NCI-H2029 (cell line): ENCODE measurements at regions not wholly inside any gene's neighbourhood (a gene's known extent, or its start where the extent isn't known, plus 50 kb on each side); places are given as distances from the start of the nearest gene placed in this dataset.
"Not testable (repeated sequence)": the region's sequence is repeated elsewhere in the genome, so short reads cannot be mapped to it uniquely, and the experiment has no call there.

Experiments used
- DNase-seq: peaks from one replicate; lab custom pipeline; 2025; lab: John Stamatoyannopoulos, UW

DNA sequence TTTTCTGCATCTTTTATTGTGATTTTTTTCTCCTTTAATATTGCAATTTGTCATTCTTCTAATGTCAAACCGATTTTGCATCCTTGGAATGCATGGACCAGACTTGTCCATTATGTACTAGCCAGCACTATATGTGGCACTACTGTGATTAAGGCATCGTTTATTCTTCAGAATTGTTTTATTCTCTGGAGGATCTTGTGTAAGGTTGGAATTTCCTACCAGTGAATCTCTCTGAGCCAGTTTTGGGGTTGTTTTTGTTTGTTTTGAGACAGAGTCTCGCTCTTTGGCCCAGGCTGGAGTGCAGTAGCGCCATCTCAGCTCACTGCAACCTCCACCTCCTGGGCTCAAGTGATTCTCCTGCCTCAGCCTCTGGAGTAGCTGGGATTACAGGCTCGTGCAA is 58.5 kb downstream of the IGLL5 start:
- DNase-seq: no peak

DNA sequence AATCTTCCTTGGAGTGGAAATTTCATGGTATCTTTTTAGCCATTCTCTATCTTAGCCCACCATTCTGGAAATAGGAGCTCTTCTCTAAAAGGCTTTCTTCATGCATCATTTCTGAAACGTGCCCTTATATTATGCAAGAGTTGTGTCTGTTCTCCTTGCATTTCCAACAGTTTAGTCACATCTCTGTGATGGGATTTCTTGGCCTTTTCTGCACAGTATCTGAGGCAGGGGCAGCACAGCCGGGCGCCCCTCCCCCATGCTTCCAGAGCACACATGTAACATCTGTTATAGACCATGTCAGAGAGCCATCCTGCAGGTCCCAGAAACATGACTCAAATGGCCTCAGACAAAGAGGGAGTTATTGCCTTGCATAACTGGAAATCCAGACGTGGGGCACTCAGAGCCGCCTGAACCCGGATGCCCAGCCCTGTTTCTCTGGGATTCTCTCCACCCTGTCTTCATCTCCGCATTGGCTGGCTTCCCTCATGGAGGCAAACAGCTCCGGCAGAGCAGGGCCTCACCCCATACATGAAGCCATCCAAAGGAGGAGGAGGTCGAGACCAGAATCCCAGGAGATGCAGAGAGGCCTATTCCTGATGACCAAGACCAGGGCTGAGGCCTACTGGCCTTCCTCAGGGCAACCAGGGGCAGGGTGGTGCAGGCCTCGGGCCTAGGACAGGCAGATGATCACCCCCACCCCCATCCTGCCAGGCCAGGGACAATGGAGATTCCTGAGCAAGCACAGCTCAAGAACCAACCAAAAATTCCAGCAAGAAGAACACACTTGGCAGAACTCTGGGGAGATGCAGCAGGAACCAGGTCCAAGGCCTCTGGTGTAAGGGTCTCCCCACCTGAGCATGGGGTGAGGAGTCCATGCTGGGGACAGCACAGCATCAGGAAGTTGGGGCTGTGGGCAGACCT is 61.3 kb downstream of the IGLL5 start:
- DNase-seq: no peak

DNA sequence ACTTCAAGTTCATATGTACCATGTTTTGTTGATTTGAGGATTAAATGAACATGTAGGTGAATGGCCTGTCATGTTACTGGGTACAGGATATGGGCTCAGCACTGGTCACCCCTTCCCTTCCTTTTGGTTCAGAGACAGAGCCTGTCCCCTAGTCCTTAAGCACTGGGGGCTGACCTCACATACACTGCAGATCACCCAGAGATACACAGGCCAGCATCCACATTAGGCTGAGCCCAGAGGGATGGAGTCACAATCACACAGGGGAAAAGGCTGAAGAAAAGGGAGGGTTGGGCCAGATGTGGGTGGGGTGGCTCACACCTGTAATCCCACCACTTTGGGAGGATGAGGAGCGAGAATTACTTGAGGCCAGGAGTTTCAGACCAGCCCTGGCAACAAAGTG is 62.3 kb downstream of the IGLL5 start:
- no peak for DNase-seq

DNA sequence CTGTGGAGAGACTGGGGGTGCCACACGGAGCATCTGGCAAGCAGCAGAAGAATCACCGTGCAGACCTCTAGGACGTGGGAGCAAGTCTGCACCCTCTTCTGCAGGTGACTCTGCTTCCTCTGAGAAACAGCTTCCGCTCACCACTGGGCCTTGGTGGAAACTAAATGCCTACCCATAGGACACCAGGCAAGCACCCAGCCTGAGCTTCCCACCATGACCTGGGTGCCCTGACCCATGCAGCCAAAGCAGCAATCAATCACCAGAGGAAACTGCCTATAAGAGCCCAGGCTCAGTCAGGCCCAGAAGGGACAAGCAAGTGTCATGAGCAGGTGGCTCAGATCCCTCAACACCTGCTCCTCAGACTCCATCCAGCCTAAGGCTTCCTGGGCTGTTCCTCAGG is 63.4 kb downstream of the IGLL5 start:
- DNase-seq: no peak

DNA sequence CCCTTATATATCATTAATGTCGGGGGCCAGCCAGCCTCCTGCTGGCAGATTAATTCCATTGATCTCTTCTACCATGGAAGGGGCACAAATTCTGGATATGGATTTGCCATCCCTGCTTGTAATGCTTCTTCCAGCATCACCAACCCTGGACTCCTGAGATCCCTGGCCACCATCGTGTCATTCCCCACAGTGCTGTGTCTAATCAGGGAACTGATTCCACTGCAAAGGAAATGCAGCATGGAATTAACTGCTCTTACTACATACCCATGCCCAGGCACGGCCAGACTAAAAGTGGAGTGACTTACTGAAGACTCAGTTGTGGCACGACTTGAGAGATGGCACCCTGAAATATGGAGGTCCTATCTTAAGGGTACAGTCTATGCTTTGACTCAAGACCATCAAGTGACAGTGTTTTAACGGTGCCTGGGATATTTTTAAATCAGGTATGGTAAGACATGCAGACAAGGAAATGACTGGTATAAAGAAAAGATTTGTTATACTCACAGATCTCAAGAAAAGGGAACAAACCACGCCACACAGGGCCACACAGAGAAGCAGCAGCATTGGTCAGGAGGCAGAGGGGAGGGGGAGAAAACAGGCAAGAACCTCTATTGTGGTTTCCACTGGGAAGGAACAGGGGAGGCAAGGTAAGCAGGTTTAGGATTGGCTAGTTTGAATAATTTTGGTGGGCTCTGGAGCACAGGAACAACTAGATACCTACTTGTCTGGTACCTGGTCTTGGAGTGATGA is 65.1 kb downstream of the IGLL5 start:
- no peak for DNase-seq

DNA sequence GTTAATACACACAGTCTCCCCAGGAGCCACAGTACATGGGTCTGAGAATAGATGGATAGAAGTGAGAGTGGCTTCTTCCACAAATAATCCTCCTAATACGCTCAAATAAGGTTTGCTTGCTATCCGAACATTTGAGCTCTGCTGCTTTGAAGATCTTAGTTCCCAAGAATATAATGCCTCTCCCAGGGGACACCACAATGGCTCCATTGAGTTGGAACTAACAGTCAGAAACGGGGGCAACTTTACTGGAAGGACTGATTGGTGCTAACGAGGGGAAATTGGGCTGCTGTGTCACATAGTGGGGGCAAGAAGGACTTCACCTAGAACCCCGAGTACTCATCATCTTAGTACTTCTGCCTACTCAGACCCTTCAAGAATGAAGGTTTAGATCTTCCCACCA is 66.2 kb downstream of the IGLL5 start:
- DNase-seq: no peak

DNA sequence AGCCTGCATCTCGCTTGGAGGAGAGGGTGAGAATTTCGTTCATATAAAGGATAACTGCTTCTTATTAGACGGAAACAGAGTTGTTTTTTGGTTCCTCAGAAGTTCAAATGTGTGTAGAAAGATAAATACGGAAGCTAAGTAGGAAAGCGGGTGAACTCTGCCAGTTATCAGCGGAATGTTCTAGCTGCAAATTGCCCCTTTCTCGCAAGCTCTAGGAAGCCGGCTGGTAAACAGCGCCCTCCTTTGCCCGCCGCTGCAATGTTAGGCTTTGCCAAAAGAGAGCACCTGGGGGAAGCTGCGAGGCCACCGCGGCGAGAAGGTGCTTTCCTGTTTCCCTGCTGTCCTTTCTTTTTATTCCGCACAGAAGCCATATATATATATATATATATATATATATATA is 67.0 kb downstream of the IGLL5 start:
- DNase-seq: no peak

DNA sequence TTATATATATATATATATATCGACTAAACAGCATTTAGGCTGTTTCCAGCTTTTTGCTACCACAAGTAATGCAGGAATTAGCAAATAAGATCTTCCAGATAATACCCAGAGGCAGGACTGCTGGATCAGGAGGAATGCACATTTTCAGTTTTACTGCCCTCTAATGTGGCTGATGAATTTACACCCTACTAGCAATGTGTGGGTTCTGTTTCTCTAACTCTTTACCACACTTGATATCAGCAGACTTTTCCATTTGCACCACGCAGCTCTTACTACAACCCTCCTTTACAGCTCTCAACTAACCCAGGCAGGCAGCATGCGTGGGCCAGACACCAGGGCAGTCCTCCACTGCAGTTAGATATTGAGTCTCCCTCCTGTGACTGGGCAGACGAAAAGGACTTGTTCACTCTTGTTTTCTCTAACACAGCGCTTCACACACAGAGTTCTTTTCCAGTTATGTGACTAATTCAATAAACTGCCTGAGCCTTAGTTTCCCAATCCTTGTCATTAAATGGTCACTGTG is 67.7 kb downstream of the IGLL5 start:
- no peak for DNase-seq

DNA sequence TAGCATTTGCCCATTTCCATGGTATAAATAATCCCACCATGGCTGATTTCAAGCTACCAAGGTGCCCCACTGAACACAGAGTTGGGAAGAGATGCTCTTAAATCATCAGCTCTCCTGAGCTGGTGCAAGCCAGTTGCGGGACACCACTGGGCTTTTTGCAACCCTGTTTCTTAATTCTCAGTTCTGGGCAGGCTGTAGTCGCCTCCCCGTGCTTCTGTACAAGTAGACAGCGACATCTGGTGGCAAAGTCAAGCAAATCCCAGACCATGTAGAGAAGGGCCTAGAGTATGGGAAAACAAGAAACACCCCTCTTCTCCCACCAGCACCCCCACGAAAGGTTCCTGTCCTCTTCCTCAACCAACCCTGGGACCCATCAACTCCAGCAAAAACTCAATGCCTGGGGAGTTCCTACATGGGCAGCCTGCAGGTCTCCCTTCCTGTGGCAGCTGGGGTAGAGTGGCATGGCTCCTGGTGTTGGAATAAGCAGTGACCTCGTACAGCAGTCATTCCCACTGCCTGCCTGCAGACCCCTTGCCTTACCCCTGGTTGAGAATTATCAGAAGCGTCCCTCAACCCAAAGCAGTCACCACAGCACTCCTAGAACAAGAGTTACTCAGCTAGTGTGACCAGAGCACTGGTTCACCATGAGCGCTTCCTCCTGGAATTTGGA is 68.4 kb downstream of the IGLL5 start:
- DNase-seq: peak; percentile 20

DNA sequence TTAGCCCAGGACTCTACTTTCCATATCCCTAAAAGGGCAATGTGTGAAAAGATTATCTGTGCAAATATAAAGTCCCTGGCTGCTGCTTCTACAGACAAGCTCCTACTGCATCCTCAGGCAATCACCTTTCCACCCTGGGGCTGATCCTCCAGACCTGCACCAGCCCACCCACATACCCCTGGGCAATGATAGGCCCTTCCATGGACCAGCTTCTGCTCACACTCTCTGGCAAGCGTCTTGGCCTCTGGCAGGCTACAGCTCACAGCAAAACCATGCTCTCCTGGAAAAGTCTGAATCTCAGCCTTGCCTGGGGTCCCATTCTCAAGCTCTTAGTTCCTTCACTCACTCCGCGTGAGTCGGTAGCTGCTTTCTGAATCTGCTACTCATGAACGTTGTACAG is 69.5 kb downstream of the IGLL5 start:
- DNase-seq: no peak

DNA sequence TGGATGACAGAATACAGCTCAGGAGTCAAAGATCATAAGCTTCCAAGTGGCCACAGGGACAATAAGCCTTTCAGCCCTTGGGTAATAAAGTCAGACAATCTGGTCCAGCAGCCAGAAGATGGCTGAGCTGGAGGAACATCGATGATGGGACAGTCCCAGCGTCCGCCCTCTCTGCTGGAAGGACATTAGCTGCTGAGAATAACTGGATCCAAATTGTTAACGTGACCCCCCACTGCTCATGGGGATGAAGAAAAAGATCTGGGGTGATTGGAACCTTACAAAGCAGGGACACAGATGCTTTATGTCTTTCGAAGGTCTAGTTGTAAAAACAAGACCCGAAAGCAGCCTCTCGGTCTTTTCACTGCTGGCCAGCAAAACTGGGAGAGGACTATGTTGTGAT is 71.0 kb downstream of the IGLL5 start:
- no peak for DNase-seq

DNA sequence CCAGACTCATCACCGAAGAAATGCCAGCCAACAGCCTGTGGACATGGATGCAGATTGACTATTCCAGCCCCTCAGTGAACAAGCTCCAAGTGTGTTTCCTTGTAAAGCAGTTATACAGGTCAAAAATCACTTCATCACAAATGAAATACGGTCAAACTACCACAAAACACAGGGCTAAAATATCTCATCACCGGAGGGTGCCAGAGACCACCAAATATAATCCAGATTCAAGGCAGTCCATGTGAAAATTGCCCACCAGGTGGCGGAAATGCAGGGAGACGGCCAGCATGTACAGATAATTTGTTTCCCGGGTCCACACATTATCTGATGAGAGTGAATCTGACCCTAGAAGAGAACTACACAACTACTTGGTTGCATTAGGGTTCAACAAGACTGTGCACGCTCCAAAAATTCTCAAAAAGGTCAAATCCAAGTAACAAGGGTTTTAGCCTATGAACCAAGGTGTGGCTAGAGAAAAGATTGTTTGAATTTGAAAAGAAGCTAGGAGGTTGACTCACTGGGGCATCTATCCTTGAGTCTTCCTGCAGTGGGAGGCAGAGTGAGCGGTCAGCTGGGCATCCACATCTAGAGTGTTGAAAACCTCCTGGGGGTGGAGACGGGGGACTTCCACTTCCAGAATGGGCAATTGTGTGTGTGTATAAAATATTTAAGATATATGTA is 71.7 kb downstream of the IGLL5 start:
- peak; percentile 36 for DNase-seq

DNA sequence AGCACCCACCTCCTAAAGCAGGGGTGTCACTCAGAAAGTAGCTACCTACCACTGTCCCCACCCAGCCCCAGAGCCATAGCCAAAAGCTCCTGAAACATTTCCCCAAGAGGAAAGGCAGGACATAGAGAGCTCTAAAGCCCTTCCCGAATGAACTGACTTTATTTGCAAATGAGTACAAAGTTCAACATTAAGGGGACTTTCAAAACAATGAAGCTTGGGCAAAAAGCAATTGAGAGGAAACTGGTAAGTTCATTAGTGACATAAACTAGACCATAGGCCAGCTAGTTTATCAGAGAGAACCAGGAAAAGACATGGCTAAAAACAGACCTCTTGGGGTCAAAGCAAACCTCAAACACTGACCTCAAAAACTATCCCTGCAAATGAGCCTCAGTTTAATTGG is 72.7 kb downstream of the IGLL5 start:
- DNase-seq: no peak

DNA sequence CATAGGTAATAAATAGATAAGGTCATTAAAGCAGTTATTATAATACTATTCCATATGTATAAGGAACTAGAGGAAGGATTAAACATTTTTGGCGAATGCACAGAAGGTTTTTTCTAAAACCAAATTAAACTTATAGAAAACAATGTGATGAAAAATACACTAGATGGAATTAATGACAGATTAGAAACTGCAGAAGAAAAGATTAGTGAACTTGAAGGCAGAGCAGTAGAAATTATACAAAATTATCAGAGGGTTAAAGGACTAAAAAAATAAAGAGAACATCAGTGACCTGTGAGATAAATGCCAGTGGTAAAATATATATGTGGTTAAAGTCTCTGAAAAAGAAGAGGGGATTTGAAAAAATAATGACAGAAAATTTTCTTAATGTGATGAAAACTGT is 74.0 kb downstream of the IGLL5 start:
- DNase-seq: no peak

DNA sequence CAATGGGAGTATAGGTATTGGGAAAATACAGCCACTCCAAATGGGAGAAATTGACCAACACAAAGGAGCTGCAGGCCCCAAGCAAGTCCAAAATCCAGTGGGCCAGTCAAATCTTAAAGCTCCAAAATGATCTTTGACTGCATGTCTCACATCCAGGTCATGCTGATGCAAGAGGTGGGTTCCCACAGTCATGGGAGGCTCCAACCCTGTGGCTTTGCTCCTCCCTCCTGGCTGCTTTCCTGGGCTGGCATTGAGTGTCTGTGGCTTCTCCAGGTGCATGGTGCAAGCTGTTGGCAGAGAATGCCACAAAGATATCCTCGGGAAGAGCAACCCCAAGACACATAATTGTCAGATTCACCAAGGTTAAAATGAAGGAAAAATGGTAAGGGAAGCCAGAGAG is 80.8 kb downstream of the IGLL5 start:
- DNase-seq: peak; percentile 0

DNA sequence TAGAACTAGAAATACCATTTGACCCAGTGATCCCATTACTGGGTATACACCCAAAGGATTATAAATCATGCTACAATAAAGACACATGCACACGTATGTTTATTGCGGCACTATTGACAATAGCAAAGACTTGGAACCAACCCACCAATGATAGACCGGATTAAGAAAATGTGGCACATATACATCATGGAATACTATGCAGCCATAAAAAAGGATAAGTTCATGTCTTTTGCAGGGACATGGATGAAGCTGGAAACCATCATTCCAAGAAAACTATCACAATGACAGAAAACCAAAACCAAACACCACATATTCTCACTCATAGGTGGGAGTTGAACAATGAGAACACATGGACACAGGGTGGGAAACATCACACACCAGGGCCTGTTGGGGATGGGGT is 85.0 kb downstream of the IGLL5 start:
- DNase-seq: not testable (repeated sequence)

DNA sequence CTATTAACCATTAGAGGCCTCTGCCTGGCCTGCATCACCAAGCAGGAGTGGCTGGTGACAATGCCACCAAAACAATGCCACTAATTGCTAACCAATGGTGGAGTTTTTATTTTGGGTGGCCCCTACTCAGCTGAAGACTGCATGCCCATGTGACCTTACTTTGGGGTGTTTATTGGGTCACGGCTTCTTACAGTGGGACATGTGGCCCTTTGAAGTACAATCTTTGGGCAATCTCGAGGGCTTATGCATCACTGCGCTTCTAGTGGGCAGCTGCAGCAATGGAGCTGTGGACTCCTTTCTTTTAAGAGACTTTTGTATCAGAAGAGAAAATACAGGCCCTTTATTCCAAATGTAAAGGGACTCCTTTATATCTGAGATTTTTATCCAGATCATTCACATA is 85.7 kb downstream of the IGLL5 start:
- no peak for DNase-seq

DNA sequence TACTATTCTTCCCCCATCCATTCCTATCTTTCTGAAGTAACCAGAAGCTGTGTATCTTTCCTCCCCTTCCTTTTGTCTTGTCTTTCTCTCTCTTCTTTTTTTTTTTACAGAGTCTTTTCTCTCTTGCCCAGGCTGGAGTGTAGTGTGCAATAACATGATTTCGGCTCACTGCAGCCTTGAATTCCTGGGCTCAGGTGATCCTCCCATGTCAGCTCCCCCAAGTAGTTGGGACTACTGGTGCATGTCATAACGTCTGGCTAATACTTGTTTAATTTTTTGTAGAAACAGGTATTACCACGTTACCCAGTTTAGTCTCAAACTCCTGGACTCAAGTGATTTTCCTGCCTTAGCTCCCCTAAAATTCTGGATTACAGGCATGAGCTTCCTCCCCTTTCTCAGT is 86.5 kb downstream of the IGLL5 start:
- no peak for DNase-seq

DNA sequence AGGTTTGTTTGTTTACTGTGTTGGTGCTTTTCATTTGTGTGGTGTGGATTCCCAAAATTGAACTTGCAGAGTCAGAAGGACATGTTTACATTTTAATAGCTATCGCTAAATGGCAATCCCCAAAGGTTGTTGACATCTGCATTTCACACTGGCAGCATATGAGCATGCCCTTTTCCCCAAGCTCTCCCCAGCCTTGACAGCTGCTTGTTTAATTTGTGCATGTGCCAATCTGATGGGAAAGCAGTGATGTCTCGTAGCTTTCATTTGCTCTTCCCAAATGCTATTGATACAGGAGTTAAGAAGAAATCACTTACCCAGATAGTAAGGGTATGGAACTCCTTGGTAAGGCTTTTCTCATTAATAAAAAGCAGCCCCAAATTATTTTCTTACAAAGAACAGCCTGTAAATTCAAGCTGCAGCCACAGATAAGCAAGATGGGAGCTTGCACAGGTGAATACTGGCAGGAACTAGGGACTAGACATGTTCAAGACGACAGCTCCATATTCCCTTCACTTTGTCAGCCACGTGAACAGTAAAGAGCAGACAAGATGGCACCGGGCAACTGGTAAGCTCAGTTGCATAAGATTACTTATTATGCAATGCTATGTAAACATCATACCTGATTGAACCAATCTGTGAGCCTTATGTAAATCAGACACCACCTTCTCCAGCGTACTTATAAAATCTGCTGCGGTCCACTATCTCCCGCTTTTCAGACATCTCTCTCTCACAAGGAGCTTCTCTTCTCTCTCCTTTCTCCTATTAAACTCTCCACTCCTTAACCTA is 87.4 kb downstream of the IGLL5 start:
- peak; percentile 51 for DNase-seq

DNA sequence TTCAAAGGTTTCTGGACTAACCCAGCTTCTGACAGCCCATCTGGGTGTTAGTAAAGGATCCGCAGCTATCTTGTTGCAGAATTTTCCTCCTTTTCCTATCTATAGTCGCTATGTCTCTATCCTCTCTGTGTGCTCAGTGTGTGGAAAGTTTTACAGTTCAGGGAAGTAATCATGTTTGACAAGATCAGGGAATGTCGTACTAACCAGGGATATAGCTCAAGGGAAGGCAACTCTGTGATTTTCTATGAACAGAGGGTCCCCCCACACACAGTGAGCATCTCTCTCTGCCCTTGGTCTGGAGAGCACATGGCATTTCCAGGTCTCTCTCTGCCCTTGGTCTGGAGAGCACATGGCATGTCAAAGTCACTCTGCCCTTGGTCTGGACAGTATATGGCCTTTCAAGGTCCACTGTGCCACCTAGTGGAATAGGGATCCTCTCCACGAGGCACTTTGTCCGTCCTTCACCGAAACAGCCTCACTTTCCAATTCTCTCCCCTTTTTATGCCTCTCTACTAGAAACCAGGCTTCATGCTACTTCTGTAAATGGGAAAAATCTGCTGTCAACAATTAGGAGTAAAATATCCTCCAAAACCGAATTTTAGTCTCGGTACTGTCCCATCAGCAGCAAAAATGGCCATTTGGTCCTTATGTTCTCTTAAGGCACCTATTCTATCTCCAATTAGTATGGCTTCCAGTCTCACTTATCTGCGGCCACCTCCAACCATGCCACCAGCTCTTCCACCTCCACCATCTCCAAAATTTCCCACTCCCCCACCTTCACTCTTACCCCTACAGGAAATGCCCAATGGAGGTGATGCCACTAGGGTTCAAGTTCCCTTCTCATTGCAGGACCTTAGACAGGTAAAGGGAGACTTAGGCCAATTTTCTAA is 88.7 kb downstream of the IGLL5 start:
- DNase-seq: no peak
